ENCODE measurements at regions not wholly inside any gene's neighbourhood (a gene's known extent, or its start where the extent isn't known, plus 50 kb on each side); places are given as distances from the start of the nearest gene placed in this dataset.

DNA sequence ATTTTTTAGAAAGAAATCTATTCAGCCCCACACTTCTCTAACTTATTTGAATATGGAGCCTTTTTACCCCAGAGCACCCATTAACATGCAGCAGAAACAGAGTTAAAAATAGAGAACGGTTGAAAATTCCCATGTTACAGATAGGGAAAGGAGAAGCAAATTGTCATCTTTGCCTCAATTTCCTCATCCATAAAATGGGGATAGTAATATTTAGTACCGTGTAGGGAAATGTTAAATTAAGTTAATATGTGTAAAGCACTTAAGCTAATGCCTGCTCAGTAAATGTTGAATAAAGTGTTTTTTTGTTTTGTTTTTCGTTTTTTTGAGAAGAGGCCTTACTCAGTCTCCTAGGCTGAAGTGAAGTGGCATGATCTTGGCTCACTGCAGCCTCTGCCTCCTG, 50.3 kb downstream of the NAV1 start:
- DNase-seq (ENCODE audit: low read depth in 2 of 2): no peak

DNA sequence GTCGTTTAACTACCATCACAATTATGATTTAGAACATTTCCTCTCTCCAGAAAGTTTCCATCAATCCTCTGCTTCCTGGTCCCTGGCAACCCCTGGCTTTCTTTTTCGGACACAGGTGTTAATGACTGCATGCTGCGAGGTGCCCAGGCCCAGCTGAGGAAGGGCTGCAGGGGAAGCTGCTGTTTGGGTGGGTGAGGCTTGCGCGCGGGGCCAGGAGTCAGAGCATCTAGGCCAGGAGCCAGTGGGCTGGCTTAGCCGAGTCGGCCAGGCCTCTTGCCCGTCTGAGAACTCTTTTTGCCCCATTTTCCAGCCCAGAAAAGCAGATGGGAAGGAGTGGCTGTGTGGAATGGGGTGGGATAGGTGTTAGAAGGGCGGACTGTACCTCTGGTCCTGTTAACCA, 51.5 kb downstream of the NAV1 start:
- no peak for DNase-seq (ENCODE audit: low read depth in 2 of 2)

DNA sequence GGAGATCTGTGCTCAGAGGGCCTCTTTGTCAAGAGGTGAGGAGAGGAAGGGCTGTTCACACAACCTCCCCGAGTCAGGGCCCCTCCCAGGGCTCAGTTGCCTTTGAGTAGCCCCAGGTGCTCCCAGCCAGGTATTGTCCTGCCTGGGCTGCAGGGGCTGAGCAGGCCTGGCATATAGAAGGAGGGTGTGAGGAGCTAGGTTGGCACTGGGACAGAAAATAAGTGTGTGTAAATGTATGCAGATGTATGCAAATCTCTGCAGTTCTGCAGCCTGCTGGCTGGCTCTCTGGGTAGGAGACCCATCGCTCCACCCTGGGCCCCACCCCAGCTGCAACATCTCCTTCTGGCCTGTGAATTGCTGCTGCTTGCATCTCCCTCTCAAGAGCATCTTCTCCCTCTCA, 52.4 kb downstream of the NAV1 start:
- DNase-seq (ENCODE audit: low read depth in 2 of 2): no peak

DNA sequence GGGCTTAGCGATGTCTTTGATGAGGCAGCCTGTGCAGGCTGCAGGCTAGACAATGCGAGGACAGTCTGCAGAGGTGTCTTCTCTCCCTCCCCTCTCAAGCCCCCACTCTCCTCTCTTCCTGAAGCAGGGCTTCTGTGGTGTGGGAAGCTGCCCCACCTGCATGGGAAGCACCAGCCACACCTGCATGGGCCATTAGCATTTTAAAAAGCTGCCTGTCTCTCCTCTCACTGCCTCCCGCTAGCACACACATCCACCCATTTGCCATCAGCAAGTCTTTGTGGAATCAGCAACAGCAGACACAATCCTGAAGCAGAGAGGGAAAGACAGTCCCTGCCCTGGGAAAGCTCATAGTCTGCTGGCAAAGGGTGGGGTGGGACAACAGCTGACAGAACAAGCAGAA, 53.1 kb downstream of the NAV1 start:
- DNase-seq (ENCODE audit: low read depth in 2 of 2): no peak

DNA sequence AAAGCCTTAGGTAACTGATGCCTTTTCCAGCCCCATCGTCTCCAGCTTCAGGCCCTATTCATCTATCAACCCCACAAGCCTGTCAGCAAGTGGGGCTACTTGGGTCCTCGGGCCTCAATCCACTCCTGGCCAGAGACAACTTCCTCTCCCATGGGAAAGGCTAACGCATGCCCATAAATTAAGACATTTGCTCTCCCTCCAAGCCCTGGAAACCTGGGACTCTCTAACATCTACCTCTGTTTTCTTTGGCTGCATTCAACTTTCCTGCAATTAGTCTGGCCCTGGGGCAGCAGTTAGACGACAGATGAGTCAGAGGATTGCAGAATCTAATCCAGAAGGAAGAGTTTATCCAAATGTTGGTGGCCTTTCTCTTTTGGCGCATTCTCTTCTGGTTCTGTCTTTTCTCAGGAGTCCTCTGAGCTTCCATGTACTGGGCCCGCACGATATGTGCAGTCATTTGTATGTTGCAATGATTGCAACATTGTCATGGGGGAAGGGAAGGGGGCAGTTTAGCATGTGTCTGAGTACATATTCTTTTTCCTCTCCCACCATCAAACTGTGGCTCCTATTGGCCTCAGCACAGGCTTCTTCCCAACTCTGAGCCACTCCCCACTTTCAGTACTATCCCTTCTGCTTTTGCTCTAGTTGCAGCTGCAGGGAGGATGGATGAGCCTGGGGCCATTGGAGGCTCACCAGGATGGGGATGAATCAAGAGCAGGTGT, 54.4 kb downstream of the NAV1 start:
- DNase-seq (ENCODE audit: low read depth in 2 of 2): peak; percentile 100

DNA sequence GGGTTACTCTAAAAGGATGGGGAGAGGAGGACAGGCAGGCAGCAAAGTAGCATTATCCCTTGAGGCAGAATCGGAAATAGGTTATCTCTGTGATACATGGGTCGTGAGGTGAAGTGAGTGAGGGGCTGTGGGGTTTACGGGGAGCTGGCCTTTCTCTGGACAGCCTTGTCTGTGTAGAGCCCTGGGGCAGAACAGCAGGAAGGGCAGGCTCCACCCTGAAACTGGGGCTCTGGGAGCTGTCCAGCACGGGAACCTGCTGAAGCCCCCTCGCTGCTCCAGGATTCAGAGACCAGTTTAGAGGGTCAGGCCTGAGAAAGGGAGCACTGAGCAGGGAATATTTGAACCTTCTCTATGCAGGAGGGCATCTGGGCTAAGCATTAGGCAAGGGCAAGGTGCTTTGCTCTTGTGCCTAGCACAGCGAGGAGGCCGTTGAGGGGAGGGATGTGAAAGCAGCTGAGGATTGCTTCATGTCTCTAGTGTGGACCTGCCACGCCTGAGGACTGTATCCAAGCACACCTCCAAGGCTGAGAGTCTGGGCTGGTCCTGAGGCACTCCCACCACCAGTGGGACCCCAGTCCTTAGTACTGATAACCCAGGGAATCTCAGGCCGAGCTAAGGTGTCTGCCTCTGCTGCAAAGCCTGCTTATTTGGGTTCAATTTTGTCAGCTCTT, 55.8 kb downstream of the NAV1 start:
- no peak for DNase-seq (ENCODE audit: low read depth in 2 of 2)

DNA sequence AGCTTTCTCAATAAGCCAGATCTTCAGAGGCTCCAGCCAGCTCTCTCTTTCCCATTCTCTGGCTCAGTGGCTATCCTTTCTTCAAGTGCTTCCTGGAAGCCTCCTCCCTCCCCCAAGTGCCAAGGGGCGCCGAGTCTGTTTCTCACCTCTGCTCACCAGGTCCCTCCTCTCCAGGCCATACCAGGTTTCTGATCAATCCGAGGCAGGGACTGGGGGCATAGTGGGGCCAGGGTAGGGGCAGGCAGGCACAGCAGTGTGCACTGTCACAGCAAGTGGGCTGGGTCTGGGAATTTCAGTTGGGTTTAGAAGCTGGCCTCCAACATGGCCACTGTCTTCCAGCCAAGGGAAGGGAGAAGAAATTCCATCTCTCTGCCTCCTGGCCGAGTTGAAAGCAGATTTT, 56.5 kb downstream of the NAV1 start:
- no peak for DNase-seq (ENCODE audit: low read depth in 2 of 2)

DNA sequence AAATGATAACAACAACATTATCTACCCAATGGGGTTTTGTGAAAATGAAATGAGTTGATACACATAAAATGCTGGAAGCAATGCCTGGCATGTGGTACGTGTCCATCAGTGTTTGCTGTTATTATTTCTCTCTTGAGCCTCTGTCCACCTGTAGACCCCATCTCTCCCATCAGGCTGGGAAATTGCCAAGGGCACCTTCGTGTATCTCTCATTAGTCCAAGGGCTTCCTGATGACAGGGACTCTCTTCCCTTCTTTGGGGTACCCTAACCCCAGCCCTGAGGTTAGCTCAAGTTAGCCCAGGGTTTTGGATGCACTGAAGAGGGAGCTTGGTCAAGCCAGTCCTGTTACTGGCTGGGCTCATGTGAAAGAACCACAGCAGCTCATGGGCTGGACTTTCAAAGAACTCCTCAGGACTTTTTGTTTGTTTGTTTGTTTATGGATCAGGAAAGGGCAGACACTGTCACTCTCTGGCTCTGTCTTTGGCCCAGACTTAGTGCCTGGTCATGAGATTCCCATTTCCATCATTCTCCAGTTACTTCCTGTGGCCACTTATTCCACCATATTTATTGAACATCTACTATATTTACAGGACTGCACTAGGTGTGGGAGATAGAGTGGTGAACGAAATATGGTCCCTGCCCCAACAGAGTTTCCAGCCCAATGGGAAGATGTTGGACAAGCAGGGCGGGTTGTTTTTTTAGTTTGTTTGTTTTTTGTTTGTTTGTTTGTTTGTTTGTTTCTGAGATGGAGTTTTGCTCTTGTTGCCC, 57.4 kb downstream of the NAV1 start:
- DNase-seq (ENCODE audit: low read depth in 2 of 2): no peak

DNA sequence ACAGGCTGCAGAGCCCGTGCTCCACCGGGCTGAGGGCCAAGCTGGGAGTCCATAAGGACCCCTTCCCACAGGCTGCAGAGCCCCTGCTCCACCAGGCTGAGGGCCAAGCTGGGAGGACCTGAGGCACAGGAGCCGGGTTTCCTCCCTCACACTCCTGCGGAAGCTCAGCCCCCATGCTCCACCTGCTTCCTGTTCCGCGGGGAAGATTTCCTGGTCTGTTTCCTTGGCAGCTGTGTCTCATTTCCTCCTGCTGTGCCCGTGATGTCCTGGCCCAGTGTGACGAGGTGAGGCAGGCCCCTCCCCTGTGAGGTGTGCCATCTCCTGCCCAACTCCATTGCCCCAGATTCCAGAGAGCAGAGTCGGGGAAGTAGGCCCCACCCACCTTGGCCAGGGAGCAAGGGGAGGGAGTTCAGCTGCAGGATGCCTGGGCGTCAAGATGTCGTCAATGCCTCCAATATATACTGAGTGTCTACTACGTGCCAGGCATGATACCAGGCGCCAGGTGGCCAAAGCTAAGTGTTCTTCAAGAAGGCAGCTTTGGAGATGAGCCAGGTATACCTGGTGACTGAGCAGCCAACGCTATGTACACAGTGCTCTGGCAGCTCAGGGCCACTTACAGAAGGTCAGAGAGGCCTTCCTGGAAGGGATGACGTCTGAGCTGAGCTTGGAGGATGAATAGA, 58.8 kb downstream of the NAV1 start:
- DNase-seq (ENCODE audit: low read depth in 2 of 2): no peak

DNA sequence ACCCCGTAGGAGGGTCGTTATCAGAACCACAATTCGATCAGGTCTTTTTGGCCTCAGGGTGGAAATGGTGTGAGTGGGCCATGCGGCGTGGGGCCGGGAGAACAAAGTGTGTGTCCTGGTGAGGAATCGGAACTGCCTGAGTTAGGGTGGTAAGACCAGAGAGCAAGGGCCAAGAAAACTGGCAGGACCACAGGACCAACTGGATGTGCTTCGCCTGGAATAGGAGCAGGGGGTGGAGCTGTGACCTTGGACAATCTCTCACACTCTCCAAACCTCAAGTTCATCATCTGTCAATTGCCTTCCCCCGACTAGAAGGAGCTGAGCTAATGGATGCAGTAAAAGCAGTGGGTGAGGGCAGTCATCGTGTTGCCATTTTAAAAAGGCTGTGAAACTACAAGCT, 59.5 kb downstream of the NAV1 start:
- DNase-seq (ENCODE audit: low read depth in 2 of 2): no peak

DNA sequence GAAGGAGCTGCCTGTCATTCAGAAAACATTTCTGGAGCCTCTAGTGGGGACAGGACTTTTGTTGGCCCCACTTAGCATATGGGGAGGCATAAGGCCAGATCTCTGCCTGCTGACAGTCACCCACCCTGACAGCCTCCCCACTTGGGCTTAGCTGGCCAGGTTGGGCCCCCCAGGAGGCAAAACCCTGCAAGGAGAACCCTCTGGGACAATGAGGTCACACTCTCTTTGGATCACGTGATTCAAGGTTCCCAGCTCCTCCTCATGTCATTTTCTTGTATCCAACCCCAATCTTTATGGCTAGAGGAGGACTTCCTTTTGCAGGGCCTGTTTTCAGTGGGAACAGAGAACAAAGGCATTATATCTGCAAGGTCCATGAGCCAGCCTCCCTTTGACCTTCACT, 60.0 kb downstream of the NAV1 start:
- no peak for DNase-seq (ENCODE audit: low read depth in 2 of 2)

DNA sequence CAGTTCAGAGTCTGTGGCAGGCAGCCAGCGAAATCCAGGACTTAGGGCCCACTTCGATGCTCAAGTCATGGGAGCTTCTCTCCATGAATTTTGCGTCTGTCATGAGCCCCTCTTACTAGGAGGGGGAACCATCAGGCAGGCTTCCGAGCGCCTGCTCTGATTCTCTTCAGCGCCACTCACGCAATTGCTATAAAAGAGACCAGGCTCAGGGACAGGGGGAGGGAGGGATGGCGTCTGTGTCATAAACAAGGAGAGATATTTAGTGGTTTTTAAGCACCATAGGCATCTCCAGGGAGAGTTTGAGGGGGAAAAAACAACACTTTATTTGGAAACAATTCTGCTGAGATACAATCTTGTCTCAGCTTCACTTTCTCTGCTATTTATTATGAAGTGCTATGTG, 60.6 kb downstream of the NAV1 start:
- no peak for DNase-seq (ENCODE audit: low read depth in 2 of 2)

DNA sequence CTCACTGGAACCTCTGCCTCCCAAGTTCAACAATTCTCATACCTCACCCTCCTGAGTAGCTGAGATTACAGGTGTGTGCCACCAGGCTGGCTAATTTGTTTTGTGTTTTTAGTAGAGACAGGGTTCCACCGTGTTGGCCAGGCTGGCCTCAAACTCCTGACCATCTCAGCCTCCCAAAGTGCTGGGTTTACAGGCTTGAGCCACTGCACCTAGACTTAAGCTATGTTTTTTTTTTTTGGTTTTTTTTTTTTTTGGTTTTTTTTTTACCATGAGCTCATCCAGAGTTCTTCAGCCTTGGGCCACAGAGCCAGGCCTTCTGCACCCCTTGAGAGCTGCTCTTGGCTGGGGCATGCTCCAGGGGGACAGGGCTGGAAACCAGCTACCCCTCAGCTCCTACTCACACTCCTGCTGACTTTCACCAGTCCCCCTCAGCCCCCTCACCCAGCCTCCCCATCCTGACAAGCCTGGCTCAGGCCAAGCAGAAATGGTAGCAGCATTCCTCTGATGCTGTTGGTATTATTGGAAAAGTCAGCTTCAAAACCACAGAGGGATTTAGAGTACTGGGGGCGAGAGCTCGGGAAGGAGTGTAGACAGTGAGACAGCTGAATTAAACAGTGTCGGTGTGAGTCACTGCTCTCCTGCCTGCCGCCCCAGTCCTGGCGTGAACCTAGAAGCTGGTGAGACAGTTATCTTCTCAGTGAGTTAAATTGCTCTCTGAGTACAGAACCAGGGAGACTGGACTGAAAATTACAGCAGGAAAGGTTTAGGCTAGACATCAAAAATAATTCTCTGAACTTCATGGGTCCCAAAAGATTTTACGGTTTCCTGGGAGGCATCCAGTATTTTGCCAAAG, 63.7 kb downstream of the NAV1 start:
- DNase-seq (ENCODE audit: low read depth in 2 of 2): peak; percentile 86 to 87

DNA sequence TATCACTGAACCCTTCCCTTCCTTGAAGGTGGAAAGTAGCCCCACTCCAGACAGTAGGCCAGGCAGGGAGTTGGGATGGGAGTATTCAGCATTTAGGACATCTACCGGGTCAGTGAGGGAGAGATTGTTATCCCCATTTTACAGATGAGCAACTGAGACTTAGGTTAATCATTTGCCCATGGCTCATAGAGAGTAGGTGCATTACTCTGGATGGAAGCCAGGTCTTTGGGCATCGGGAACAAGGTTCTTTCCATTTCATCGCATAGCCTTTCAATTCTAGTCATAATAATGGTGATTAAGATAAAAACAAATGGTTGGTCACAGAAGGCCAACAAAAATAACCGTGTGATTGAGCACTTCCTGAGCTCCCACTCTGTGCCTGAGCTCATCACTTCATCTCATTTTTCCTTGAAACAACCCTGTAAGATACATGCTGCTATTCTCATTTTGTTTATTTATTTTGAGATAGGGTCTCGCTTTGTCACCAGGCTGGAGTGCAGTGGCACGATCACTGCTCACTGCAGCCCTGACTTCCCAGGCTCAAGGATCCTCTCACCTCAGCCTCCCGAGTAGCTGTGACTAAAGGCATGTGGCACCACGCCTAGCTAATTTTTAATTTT, 64.8 kb downstream of the NAV1 start:
- DNase-seq (ENCODE audit: low read depth in 2 of 2): no peak

DNA sequence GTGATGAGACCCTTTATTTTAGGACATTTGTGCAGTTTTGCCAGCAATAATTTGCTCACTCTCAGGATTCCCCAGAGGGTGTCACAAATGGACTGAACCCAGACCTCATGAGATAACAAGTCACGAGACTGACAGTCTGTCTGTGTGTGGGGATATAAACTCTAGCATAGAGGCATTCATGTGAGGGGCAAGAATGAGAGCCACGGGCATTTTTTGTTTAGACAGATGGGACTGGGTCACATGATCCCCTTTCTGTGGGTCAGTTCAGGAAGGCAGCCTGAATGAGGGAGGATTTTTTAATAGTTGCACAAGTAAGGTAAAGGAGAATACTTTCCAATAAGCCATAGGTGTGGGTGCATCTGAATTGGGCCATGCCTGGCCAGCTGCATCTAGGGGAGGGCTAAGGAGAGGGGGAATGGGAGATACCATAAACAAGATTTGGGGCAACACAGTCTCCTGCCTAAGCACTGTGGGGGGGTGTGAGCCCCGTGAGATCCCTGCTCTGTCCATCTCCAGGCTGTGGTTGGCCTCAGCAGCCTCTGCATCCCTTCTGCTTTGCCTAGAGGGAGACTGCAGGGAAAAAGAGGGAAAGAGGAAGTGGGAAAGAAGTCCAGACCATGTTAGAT, 66.6 kb downstream of the NAV1 start:
- DNase-seq (ENCODE audit: low read depth in 2 of 2): no peak

DNA sequence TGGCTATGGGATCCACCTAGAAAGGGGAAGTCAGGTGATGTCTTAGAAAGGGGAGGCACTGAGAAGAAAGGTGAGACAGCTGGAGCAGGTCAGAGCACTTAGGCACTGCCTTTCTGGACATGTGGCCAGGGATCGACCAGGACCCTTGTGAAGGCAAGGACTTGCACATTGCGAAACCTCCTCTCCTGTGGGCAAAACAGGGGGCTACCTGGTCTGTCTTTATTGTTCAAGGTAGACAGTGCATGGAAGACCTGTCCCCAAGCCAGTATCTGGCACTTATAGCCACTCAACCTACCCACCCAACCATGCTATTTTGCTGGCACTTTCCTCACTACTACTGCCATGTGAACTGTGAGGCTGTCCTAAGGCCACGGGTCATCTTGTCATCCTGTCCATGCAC, 67.2 kb downstream of the NAV1 start:
- no peak for DNase-seq (ENCODE audit: low read depth in 2 of 2)

DNA sequence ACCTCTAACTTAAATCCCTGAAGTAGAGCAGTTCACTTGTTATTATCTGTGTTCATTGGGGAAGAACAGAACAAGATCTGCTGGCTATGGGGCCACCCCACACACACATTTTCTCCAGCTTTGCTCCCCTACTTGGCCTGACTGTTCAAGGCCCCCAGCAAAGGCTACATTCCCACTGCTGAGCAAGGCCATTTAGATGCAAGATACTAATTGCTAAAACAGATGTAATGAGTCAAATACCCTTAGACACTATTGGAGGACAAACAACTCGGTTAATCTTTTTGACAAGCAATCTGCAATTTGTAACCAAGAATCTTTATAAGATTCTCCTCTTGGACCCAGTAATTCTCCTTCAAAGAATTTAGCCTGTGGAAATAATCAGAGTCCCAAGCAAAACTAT, 67.7 kb downstream of the NAV1 start:
- no peak for DNase-seq (ENCODE audit: low read depth in 2 of 2)

DNA sequence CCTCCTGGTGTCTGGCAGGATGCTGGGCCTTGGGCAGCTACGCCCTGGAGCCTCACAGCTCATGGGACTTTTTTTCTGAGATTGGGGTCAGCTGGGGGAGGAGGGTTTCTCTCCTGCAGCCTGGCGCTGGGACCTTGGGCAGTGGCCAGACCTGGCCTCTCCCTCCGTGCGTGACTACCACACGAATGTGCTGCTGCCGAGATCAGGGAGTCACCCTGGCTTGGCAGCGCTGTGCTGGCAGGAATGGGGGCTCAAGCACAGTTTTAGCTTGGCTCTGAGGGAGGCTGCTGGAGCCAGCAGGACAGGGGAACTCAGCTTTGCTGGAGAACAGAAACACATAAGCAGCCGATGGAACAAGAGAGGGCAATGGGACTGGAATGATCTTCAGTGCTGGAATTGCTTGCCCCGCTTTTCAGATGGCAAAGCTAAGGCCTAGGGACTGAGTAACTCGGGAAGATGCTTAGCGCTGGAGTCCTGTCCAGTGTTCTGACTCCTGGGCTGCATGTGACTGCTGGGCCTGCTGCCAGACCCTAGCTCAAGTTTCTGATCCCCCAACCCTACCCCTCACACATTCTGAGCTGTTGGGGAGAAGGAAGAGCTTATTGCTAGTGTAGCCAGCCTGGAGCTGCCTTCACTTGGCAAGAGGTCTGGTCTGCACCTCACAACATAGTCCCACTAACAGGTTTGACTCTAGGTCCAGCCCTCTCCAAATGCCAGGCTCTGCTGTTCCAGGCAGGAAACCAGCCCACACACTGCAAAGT, 69.9 kb downstream of the NAV1 start:
- no peak for DNase-seq (ENCODE audit: low read depth in 2 of 2)

DNA sequence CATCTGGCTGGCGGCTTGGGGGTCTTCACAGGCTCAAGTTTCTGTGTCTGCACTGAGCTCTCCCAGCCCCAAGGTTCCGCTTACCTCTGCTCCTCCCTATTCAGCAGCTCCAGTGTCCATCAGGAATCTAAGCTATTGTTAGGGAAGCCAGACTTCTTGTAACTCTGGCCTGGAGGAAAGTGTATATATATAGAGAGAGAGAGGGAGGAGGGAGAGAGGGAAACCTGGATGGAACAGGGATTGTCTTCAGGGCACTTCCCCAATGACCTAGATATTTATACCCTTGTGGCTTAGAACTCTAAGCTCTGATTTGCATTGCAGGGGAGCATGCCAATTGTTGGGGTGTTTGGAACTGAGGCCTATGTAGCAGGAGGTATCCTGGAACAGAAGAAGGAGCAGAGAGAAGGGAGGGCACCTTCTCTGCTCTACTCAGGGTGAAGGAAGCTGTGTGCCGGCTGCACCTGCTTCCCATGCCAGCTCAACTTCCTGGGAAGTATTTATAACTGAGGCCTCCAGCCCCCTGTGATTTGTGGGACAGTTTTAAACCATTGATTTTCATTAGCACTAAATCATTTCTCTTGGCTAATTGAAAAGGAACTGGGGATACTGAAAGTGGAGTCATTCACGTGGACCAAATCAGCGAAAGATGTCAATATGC, 70.9 kb downstream of the NAV1 start:
- DNase-seq (ENCODE audit: low read depth in 2 of 2): no peak
